C4-2B (cell line): ENCODE measurements at regions not wholly inside any gene's neighbourhood (a gene's known extent, or its start where the extent isn't known, plus 50 kb on each side); places are given as distances from the start of the nearest gene placed in this dataset.

ENCODE experiments used
- CTCF ChIP-seq: fragments of 450-650 bp; conservative IDR thresholded peaks from 2 replicates; pipeline ENCODE4 v1.5.1; 2017; ENCODE audit warnings: mild to moderate bottlenecking
- ZFX ChIP-seq: fragments of 450-650 bp; IDR thresholded peaks from 2 replicates; pipeline ENCODE4 v1.6.1; 2017

- no peak for TF ChIP-seq CTCF
- TF ChIP-seq ZFX: no peak
Measured at GRCh38 chr4:34932591-34932990, 1311.7 kb downstream of the ARAP2 start.
